HG03045 (cell line): ENCODE measurements at regions not wholly inside any gene's neighbourhood (a gene's known extent, or its start where the extent isn't known, plus 50 kb on each side); places are given as distances from the start of the nearest gene placed in this dataset.
"Not testable (repeated sequence)": the region's sequence is repeated elsewhere in the genome, so short reads cannot be mapped to it uniquely, and the experiment has no call there.

ENCODE experiments used
- ATAC-seq: cut with Tn5 transposase; IDR thresholded peaks from one replicate; pipeline ENCODE4 v1.9.1; 2021; ENCODE audit warnings: mild to moderate bottlenecking, moderate library complexity; ENCODE audit not compliant: unreplicated experiment

DNA sequence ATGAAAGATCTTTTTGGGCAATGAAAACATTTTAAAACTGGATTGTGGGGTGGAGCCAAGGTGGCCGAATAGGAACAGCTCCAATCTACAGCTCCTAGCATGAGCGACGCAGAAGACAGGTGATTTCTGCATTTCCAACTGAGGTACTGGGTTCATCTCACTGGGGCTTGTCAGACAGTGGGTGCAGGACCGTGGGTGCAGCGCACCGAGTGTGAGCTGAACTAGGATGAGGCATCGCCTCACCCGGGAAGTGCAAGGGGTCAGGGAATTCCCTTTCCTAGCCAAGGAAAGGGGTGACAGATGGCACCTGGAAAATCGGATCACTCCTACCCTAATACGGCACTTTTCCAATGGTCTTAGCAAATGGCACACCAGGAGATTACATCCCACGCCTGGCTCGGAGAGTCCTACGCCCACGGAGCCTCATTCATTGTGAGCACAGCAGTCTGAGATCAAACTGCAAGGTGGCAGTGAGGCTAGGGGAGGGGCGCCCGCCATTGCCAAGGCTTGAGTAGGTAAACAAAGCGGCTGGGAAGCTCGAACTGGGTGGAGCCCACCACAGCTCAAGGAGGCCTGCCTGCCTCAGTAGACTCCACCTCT lies 84.3 kb upstream of the FANCL start:
- not testable (repeated sequence) for ATAC-seq

DNA sequence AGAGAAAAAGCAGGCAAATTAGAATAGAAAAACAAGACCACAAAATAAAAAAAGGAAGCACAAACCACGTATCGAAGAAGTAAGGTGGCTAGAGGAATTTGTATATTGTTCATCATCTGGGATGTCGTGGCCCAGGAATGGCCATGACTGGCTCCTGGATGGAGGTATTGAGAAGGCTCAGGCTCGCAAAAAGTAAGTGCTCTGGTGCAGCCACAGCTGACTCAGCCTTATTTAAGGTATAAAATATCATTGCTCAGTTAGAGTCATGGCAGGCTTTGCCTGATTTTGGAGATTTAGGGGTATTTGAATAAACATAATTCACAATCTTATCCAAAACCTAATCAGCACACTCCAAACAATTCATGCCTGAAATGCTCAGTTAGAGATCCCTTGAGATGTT lies 78.4 kb upstream of the FANCL start:
- ATAC-seq, result no peak

DNA sequence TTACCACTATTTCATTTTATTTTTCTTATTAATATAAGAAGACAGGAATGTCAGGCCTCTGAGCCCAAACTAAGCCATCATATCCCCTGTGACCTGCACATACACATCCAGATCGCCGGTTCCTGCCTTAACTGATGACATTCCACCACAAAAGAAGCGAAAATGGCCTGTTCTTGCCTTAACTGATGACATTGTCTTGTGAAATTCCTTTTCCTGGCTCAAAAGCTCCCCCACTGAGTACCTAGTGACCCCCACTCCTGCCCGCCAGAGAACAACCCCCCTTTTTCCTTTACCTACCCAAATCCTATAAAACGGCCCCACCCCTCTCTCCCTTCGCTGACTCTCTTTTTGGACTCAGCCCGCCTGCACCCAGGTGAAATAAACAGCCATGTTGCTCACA lies 77.8 kb upstream of the FANCL start:
- not testable (repeated sequence) for ATAC-seq

DNA sequence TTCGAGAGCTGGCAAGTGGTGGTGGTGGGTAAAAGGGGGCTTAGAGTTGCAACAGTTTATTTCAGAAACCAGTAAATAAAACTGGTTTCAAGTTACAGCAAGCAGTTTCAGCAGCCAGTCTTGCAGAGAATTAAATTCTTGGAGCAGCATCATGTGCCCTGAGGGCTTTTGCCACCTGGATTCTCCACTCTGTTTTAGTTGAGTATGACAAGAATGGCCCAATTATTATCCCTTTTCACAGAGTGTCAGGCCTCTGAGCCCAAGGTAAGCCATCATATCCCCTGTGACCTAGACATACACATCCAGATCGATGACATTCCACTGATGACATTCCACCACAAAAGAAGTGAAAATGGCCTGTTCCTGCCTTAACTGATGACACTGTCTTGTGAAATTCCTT lies 72.8 kb upstream of the FANCL start:
- ATAC-seq, result no peak

DNA sequence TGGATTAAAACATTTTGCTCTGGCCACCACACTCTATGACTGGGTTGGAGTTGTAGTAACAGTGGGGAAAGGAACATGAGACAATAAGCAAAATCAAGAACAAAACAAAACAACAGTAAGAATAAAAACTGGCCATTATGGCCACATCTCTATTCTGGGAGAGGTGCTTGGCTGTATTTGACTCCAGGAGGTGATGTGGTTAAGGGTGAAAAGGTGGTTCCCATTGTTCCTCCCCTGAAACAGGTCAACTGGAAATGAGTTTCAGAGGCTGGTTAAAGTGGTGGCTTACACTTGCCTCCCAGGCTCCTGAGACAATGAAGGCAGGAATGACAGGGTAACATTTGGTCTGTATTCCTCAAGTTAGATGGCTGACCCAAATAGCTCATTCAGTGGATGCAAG lies 67.3 kb upstream of the FANCL start:
- ATAC-seq, result no peak

DNA sequence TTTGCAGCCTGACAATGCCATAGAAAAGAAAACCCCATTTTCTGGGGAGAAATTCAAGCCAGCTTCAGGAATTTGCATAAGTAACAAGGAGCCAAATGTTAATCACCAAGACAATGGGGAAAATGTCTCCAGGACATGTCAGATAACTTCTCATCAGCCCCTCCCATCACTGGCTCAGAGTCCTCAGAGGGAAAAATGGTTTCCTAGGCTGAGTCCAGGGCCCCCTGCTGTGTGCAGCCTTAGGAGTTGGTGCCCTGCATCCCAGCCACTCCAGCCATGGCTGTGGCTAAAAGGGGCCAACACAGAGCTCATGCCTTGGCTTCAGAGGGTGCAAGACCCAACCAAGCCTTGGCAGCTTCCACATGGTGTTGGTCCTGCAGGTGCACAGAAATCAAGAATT lies 63.7 kb upstream of the FANCL start:
- no peak for ATAC-seq

DNA sequence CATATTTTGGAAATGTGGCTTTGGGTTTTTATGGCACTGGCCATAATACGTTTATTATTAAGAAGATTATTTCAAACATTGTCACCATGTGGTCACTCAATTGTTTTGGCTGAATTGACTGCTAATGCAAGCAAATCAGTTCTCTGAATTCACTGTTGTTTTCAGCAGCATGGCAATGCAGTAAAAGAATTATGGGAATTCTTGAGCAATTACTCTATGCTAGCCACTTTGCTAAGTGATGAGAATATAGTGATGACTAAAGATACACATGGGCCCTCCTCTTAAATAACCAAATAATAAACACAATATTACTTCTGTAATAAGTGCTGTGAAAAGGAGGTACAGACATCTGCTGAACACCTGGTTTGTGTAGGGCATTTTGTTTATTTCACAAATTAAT lies 58.0 kb upstream of the FANCL start:
- no peak for ATAC-seq

DNA sequence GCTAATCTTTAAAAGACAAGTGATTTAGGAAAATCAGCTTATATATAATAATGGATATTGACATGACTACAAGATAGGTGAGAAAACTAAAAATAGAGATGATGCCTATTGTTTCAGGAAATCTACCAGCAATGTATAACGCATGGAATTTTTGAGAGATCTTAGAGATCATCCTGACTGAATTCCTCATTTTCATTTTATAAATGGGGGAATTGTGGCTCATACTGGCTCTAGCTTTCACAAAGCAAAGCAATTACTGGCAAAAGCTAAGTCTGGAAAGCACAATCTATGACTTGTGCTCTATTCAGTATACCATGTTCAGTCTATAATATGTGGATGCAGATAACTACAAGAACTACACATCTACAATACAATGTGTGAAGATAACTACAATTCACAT lies 51.9 kb upstream of the FANCL start:
- ATAC-seq, result no peak

DNA sequence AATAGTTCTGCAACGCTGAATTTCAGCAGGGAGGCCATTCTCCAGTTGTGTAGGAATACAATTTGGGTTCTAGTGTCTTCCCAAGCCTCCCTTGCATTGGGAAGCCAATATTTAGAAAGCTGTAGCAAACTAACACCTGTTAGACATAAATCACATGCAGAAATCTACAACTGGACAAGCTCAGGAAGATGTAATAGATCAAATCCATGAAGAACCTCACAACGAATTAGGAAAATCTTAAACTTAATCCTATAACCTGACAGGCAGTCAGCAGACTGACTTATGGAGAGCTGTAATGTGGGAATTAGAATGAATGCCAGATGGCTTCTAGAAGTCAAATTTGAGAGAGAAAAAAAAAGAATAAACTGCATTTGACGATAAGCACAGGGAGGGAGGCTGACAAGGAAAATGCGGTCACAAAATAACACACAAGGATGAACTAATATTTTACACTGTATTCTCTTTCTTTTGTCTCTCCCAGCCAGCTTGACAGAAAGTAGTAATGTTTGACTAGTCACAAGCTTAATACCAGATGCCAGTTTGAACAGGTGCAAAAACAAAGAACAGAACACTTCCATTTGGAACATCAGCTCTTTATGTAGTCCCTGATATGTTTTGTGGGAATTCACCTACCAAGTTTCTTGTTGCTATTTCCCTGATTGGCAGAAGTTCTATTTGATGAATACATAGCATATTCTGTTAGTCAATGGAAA lies 50.8 kb upstream of the FANCL start:
- no peak for ATAC-seq
